Adrenal gland (tissue), 5 donors: ENCODE measurements at regions not wholly inside any gene's neighbourhood (a gene's known extent, or its start where the extent isn't known, plus 50 kb on each side); places are given as distances from the start of the nearest gene placed in this dataset.

ENCODE experiments used
- CTCF ChIP-seq, 6 experiments: fragments of 450-650 bp in 4 of 6; fragments of 200-600 bp in 2 of 6; sonication (generic) in 1 of 6; IDR thresholded peaks; 1 replicate in 5 of 6; 2 replicates in 1 of 6; pipeline versions ENCODE4 v1.5.1 to v1.8.0; 2016 to 2021; ENCODE audit warnings: antibody characterized with exemption in 6 of 6, mild to moderate bottlenecking in 2 of 6, moderate library complexity in 1 of 6
- POLR2A ChIP-seq, 2 donors: fragments of 450-650 bp; IDR thresholded peaks; one replicate each; pipeline ENCODE4 v1.6.1; 2017; ENCODE audit warnings: antibody characterized with exemption in 2 of 2, mild to moderate bottlenecking in 2 of 2, moderate library complexity in 1 of 2
- donor health status: DM: no; HTN: no; CAD: no.

GRCh38 chr2:123015186-123015585, 1009.9 kb upstream of the CNTNAP5 start:
- TF ChIP-seq CTCF (IDR thresholded peaks at IDR 0.05) (no peak), POLR2A (IDR thresholded peaks at IDR 0.05) (no peak)
